RWPE1 (cell line): ENCODE measurements at regions not wholly inside any gene's neighbourhood (a gene's known extent, or its start where the extent isn't known, plus 50 kb on each side); places are given as distances from the start of the nearest gene placed in this dataset.
A peak's percentile ranks its signal among the peaks of the same experiment; 100 is the strongest.
"Not testable (repeated sequence)": the region's sequence is repeated elsewhere in the genome, so short reads cannot be mapped to it uniquely, and the experiment has no call there.

Experiments used
- CTCF ChIA-PET: fragments of 350-600 bp; sonication (Branson Sonifier 250); formaldehyde crosslinking; extraction: SDS; loops from one replicate; lab custom pipeline; 2021; lab: Yijun Ruan, JAX
- POLR2A ChIA-PET: fragments of 400-600 bp; formaldehyde crosslinking; extraction: SDS; loops from one replicate; lab custom pipeline; 2020; ENCODE audit warnings: antibody characterized with exemption; ENCODE audit not compliant: low non-redundant PET; lab: Yijun Ruan, JAX
- DNase-seq: peaks from one replicate; pipeline ENCODE4 v3.0.0; 2012; ENCODE audit warnings: low spot score
- H3K27ac ChIP-seq: fragments of 450-650 bp; 2 replicates; pipeline ENCODE4 v1.5.1; 2017
- TF ChIP-seq, protein P1 (sequence below): fragments of 450-650 bp; conservative IDR thresholded peaks from 2 replicates; pipeline ENCODE4 v1.5.1; 2017; ENCODE audit warnings: low read depth, mild to moderate bottlenecking

DNA sequence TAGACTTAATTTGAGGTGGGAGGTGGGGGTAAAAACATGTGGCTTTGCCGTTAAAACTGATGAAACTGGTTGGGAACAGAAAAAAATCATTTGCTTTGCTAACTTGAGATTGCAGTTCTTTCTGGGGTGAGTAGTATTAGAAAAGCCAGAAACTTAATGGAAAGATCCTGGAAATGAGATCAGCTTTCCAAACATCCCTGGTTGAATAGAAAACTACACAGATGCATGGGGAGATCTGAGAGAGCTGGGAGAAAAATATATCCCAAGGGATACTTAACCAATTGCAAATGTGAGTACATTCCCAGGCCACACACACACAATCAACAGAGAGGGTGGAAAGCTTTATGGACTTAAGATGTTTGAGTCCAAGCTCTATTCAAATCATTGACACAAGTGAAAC lies 222.3 kb downstream of the YTHDC2 start:
- DNase-seq, result no peak
- POLR2A ChIA-PET, result no interaction called here
- TF ChIP-seq, protein P1, sequence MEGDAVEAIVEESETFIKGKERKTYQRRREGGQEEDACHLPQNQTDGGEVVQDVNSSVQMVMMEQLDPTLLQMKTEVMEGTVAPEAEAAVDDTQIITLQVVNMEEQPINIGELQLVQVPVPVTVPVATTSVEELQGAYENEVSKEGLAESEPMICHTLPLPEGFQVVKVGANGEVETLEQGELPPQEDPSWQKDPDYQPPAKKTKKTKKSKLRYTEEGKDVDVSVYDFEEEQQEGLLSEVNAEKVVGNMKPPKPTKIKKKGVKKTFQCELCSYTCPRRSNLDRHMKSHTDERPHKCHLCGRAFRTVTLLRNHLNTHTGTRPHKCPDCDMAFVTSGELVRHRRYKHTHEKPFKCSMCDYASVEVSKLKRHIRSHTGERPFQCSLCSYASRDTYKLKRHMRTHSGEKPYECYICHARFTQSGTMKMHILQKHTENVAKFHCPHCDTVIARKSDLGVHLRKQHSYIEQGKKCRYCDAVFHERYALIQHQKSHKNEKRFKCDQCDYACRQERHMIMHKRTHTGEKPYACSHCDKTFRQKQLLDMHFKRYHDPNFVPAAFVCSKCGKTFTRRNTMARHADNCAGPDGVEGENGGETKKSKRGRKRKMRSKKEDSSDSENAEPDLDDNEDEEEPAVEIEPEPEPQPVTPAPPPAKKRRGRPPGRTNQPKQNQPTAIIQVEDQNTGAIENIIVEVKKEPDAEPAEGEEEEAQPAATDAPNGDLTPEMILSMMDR, result no peak
- H3K27ac ChIP-seq, result no peak overlapping the region
- CTCF ChIA-PET, result no interaction called here

DNA sequence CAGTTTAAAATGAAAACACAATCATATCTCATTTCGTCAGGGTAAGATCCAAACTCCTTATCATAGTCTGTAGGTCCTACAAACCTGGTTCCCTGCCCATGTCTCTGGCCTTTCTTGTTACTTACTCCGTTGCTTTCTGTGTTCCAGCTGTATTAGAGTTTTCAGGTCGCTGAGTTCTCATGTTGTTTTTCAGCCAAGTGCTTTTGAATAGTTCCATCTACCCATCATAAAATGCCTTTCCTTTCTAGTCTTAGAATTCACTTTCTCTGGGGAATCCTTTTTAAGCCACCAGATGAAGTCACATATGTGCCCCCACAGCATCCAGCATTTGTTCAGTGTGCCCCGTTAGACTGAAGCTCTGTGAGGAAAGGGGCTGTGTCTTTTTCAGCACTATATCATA lies 228.7 kb downstream of the YTHDC2 start:
- TF ChIP-seq, protein P1, result no peak
- H3K27ac ChIP-seq, result no peak overlapping the region
- CTCF ChIA-PET, result no interaction called here

DNA sequence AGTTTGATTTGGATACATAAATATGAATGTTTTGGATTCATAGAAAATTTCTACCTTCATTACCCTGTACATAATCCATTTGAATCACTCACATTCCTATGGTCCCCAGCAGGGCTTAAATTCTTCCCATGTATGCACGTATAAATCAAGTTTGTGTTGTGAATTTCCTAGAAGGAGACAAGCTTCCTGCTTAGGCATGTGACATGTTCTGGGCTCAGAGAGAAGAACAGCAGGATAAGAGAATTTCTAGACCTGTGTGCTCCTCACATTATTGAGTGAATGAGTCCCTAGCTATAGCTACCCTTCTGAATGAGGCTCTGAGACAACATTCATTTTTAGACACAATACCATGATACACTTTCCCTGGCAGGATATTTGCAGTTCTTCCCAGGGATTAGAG lies 229.1 kb downstream of the YTHDC2 start:
- CTCF ChIA-PET, result no interaction called here
- H3K27ac ChIP-seq, result no peak overlapping the region
- no peak for DNase-seq
- POLR2A ChIA-PET, result no interaction called here
- TF ChIP-seq, protein P1, result no peak

More for the DNA sequence above, 228.7 kb downstream of the YTHDC2 start:
- no peak for DNase-seq
- POLR2A ChIA-PET, result no interaction called here

DNA sequence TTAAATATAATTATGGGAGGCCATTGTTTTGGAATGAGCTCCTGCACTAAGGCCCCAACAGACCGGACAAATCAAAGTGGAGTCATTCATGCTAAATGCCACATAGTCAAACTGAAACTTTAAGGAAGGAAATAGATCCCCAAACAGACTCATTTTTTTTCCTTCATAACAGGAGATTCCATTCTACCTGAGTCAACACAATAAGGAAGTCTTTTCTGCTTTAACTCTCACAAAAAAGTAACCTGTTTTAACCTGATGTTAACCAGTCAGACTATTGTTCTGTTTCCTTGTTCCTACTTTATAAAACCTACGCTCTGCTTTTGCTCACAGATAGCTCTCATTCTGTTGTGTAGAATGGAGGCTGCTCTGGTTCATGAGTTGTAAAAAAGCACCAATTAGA lies 234.9 kb downstream of the YTHDC2 start:
- TF ChIP-seq, protein P1, result no peak
- POLR2A ChIA-PET, result no interaction called here
- CTCF ChIA-PET, result no interaction called here
- no peak for DNase-seq
- H3K27ac ChIP-seq, result no peak overlapping the region

DNA sequence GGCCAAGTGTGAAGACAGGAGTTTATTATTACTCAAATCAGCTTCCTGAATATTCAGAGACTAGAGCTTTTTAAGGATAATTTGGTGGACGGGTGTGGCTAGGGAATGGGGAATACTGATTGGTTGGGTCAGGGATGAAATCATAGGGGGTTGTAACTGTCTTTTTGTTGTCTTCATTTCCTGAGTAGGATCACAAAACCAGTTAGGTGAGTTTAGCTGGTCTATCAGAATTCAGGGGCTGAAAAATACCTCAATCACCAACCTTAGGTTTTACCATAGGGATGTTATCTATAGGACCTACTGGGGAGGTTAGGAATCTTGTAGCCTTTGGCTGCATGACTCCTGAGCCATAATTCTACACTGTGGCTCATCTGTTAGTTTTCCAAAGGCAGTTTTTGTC lies 235.8 kb downstream of the YTHDC2 start:
- TF ChIP-seq, protein P1, result no peak
- POLR2A ChIA-PET, result no interaction called here
- CTCF ChIA-PET, result no interaction called here
- DNase-seq, result peak; percentile 30
- H3K27ac ChIP-seq, result no peak overlapping the region

DNA sequence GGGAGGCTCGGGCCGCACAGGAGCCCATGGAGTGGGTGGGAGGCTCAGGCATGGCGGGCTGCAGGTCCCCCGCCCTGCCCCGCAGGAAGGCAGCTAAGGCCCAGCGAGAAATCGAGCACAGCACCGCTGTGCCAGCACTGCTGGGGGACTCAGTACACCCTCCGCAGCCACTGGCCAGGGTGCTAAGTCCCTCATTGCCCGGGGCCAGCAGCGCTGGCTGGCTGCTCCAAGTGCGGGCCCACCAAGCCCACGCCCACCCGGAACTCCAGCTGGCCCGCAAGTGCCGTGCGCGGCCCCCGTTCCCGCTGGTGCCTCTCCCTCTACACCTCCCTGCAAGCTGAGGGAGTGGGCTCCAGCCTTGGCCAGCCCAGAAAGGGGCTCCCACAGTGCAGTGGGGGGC lies 239.7 kb downstream of the YTHDC2 start:
- DNase-seq, H3K27ac ChIP-seq, CTCF ChIA-PET, POLR2A ChIA-PET: not testable (repeated sequence)

DNA sequence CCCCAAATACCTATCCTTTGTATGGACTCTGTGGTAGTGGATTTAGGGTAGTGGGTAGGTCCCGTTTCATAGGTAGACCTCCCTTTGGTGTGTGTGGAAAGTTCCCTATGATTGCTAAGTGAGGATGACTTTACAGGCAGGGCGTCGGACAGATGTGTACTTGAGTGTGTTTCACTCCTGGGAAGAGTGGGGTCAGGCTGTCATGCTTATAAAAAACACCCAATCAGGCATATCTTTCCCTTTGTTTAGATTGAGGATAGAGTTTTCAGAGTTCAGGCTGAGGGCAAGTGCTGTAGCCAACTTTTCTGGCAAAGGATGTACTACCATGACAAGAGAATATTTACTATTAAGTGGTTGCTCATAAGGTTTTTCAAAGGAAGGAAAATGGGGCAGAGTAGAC lies 242.0 kb downstream of the YTHDC2 start:
- POLR2A ChIA-PET, result no interaction called here
- TF ChIP-seq, protein P1, result no peak
- CTCF ChIA-PET, result no interaction called here
- no peak for DNase-seq
- H3K27ac ChIP-seq, result no peak overlapping the region
